ENCODE measurements at regions not wholly inside any gene's neighbourhood (a gene's known extent, or its start where the extent isn't known, plus 50 kb on each side); places are given as distances from the start of the nearest gene placed in this dataset.

GRCh38 chr20:22302039-22302438 is 282.3 kb downstream of the FOXA2 start:
- TF ChIP-seq EZH2 (IDR thresholded peaks at IDR 0.05; ENCODE audit: insufficient read depth, low read length) (no peak), CTCF (IDR thresholded peaks at IDR 0.05; ENCODE audit: insufficient read depth, low read depth, low read length) (no peak)

All from astrocyte (in vitro differentiated cells and primary cell).